ENCODE measurements at regions not wholly inside any gene's neighbourhood (a gene's known extent, or its start where the extent isn't known, plus 50 kb on each side); places are given as distances from the start of the nearest gene placed in this dataset.

GRCh38 chr3:25235031-25235430 lies 193.0 kb upstream of the RARB start:
- TF ChIP-seq CTCF (IDR thresholded peaks at IDR 0.05; ENCODE audit: extremely low read depth, missing control alignments), result no peak
- DNase-seq (ENCODE audit: low spot score), result no peak

- no peak for TF ChIP-seq CTCF (IDR thresholded peaks at IDR 0.05; ENCODE audit: extremely low read depth, missing control alignments)
- DNase-seq (ENCODE audit: low spot score), result no peak
Measured at GRCh38 chr3:25235466-25235865, 192.6 kb upstream of the RARB start.

- no peak for DNase-seq (ENCODE audit: low spot score)
- no peak for TF ChIP-seq CTCF (IDR thresholded peaks at IDR 0.05; ENCODE audit: extremely low read depth, missing control alignments)
Measured at GRCh38 chr3:25237602-25238001, 190.5 kb upstream of the RARB start.

- no peak for DNase-seq (ENCODE audit: low spot score)
- TF ChIP-seq CTCF (IDR thresholded peaks at IDR 0.05; ENCODE audit: extremely low read depth, missing control alignments), result no peak
Measured at GRCh38 chr3:25239042-25239441, 189.0 kb upstream of the RARB start.

GRCh38 chr3:25246913-25247312 lies 181.2 kb upstream of the RARB start:
- DNase-seq (ENCODE audit: low spot score), result no peak
- TF ChIP-seq CTCF (IDR thresholded peaks at IDR 0.05; ENCODE audit: extremely low read depth, missing control alignments), result no peak

- TF ChIP-seq CTCF (IDR thresholded peaks at IDR 0.05; ENCODE audit: extremely low read depth, missing control alignments), result no peak
- DNase-seq (ENCODE audit: low spot score), result no peak
Measured at GRCh38 chr3:25252291-25252690, 175.8 kb upstream of the RARB start.

GRCh38 chr3:25257026-25257425 lies 171.0 kb upstream of the RARB start:
- TF ChIP-seq CTCF (IDR thresholded peaks at IDR 0.05; ENCODE audit: extremely low read depth, missing control alignments), result no peak
- no peak for DNase-seq (ENCODE audit: low spot score)

All from GM20000 (cell line).